ENCODE measurements at regions not wholly inside any gene's neighbourhood (a gene's known extent, or its start where the extent isn't known, plus 50 kb on each side); places are given as distances from the start of the nearest gene placed in this dataset.

- H3K4me3 ChIP-seq (ENCODE audit: low read depth, low read length), result no peak overlapping the region
- no peak for TF ChIP-seq CTCF (IDR thresholded peaks at IDR 0.05; ENCODE audit: insufficient read depth, low read length, poor library complexity, severe bottlenecking)
- H3K36me3 ChIP-seq (ENCODE audit: control insufficient read depth, insufficient read depth, low read length), result no peaks in the 10 kb centered on the region
- DNase-seq (ENCODE audit: low read depth), result no peak
- no peaks in the 10 kb centered on the region for H3K27me3 ChIP-seq (ENCODE audit: control insufficient read depth, insufficient read depth, low read length)
Measured at GRCh38 chr14:27049701-27050100, 451.9 kb upstream of the NOVA1 start.

- TF ChIP-seq CTCF (IDR thresholded peaks at IDR 0.05; ENCODE audit: insufficient read depth, low read length, poor library complexity, severe bottlenecking), result no peak
- no peak for DNase-seq (ENCODE audit: low read depth)
- Histone ChIP-seq H3K27me3 (ENCODE audit: control insufficient read depth, insufficient read depth, low read length) (no peaks in the 10 kb centered on the region), H3K4me3 (ENCODE audit: low read depth, low read length) (no peak overlapping the region), H3K36me3 (ENCODE audit: control insufficient read depth, insufficient read depth, low read length) (no peaks in the 10 kb centered on the region)
Measured at GRCh38 chr14:27050208-27050607, 452.4 kb upstream of the NOVA1 start.

GRCh38 chr14:27056586-27056985, 458.8 kb upstream of the NOVA1 start:
- DNase-seq (ENCODE audit: low read depth), result no peak
- Histone ChIP-seq H3K27me3 (ENCODE audit: control insufficient read depth, insufficient read depth, low read length) (no peaks in the 10 kb centered on the region), H3K36me3 (ENCODE audit: control insufficient read depth, insufficient read depth, low read length) (no peaks in the 10 kb centered on the region), H3K4me3 (ENCODE audit: low read depth, low read length) (no peak overlapping the region)
- TF ChIP-seq CTCF (IDR thresholded peaks at IDR 0.05; ENCODE audit: insufficient read depth, low read length, poor library complexity, severe bottlenecking), result no peak

- no peak overlapping the region for H3K4me3 ChIP-seq (ENCODE audit: low read depth, low read length)
- TF ChIP-seq CTCF (IDR thresholded peaks at IDR 0.05; ENCODE audit: insufficient read depth, low read length, poor library complexity, severe bottlenecking), result no peak
- no peak for DNase-seq (ENCODE audit: low read depth)
- H3K36me3 ChIP-seq (ENCODE audit: control insufficient read depth, insufficient read depth, low read length), result no peaks in the 10 kb centered on the region
- H3K27me3 ChIP-seq (ENCODE audit: control insufficient read depth, insufficient read depth, low read length), result no peaks in the 10 kb centered on the region
Measured at GRCh38 chr14:27061299-27061698, 463.5 kb upstream of the NOVA1 start.

GRCh38 chr14:27063959-27064358, 466.1 kb upstream of the NOVA1 start:
- no peak overlapping the region for H3K4me3 ChIP-seq (ENCODE audit: low read depth, low read length)
- DNase-seq (ENCODE audit: low read depth), result no peak
- no peak for TF ChIP-seq CTCF (IDR thresholded peaks at IDR 0.05; ENCODE audit: insufficient read depth, low read length, poor library complexity, severe bottlenecking)

GRCh38 chr14:27065886-27066285, 468.1 kb upstream of the NOVA1 start:
- TF ChIP-seq CTCF (IDR thresholded peaks at IDR 0.05; ENCODE audit: insufficient read depth, low read length, poor library complexity, severe bottlenecking), result no peak
- Histone ChIP-seq H3K4me3 (ENCODE audit: low read depth, low read length) (no peak overlapping the region), H3K36me3 (ENCODE audit: control insufficient read depth, insufficient read depth, low read length) (no peaks in the 10 kb centered on the region), H3K27me3 (ENCODE audit: control insufficient read depth, insufficient read depth, low read length) (no peaks in the 10 kb centered on the region)
- DNase-seq (ENCODE audit: low read depth), result no peak

More at GRCh38 chr14:27063959-27064358, 466.1 kb upstream of the NOVA1 start:
- Histone ChIP-seq H3K27me3 (ENCODE audit: control insufficient read depth, insufficient read depth, low read length) (no peaks in the 10 kb centered on the region), H3K36me3 (ENCODE audit: control insufficient read depth, insufficient read depth, low read length) (no peaks in the 10 kb centered on the region)

Data from kidney epithelial cell (primary cell).